BJ (cell line): ENCODE measurements at regions not wholly inside any gene's neighbourhood (a gene's known extent, or its start where the extent isn't known, plus 50 kb on each side); places are given as distances from the start of the nearest gene placed in this dataset.

Experiments used
- CTCF ChIA-PET: fragments of 350-600 bp; formaldehyde crosslinking; extraction: SDS; loops from one replicate; lab custom pipeline; 2021; ENCODE audit warnings: antibody characterized with exemption, inconsistent platforms; lab: Yijun Ruan, JAX
- POLR2A ChIA-PET: fragments of 300-600 bp; sonication (Branson Sonifier 250); formaldehyde crosslinking; extraction: SDS; loops from one replicate; lab custom pipeline; 2021; ENCODE audit warnings: antibody characterized with exemption; lab: Charles Lee
- DNase-seq: peaks from one replicate; pipeline ENCODE4 v3.0.0-alpha.2; 2011; ENCODE audit warnings: low read depth
- H3K27me3 ChIP-seq: 2 replicates; pipeline ENCODE4 v1.6.0; 2011; ENCODE audit warnings: low read length; ENCODE audit not compliant: control insufficient read depth, insufficient read depth
- H3K36me3 ChIP-seq: 2 replicates; pipeline ENCODE4 v1.5.1; 2011; ENCODE audit warnings: low read length; ENCODE audit not compliant: control insufficient read depth, insufficient read depth
- H3K4me3 ChIP-seq: 2 replicates; pipeline ENCODE4 v1.5.1; 2011; ENCODE audit warnings: low read depth, mild to moderate bottlenecking, control low read depth, low read length
- CTCF ChIP-seq: IDR thresholded peaks from 2 replicates; pipeline ENCODE4 v1.5.1; 2011; ENCODE audit warnings: low read depth, mild to moderate bottlenecking, control low read depth, inconsistent platforms, low read length, moderate library complexity; ENCODE audit not compliant: insufficient read depth

GRCh38 chr2:193876980-193877379 is 1682.2 kb upstream of the TMEFF2 start:
- POLR2A ChIA-PET = no interaction called here
- DNase-seq = no peak
- no peak for TF ChIP-seq CTCF
- Histone ChIP-seq H3K27me3 (no peaks in the 10 kb centered on the region), H3K4me3 (no peak overlapping the region), H3K36me3 (no peaks in the 10 kb centered on the region)
- CTCF ChIA-PET = no interaction called here

- DNase-seq = no peak
- no peak overlapping the region for H3K4me3 ChIP-seq
- H3K27me3 ChIP-seq = no peaks in the 10 kb centered on the region
- H3K36me3 ChIP-seq = no peaks in the 10 kb centered on the region
- no peak for TF ChIP-seq CTCF
- ChIA-PET CTCF (no interaction called here), POLR2A (no interaction called here)
These were observed 1674.8 kb upstream of the TMEFF2 start for GRCh38 chr2:193869564-193869963.

GRCh38 chr2:193868833-193869232 is 1674.1 kb upstream of the TMEFF2 start:
- no peak overlapping the region for H3K4me3 ChIP-seq
- no peaks in the 10 kb centered on the region for H3K36me3 ChIP-seq
- ChIA-PET POLR2A (no interaction called here), CTCF (no interaction called here)
- no peaks in the 10 kb centered on the region for H3K27me3 ChIP-seq
- no peak for TF ChIP-seq CTCF
- DNase-seq = no peak

GRCh38 chr2:193868132-193868531 is 1673.4 kb upstream of the TMEFF2 start:
- TF ChIP-seq CTCF = no peak
- no peak for DNase-seq
- ChIA-PET CTCF (no interaction called here), POLR2A (no interaction called here)
- no peaks in the 10 kb centered on the region for H3K36me3 ChIP-seq
- no peaks in the 10 kb centered on the region for H3K27me3 ChIP-seq
- H3K4me3 ChIP-seq = no peak overlapping the region

- DNase-seq = no peak
- CTCF ChIA-PET = no interaction called here
- no peak for TF ChIP-seq CTCF
These were observed 1672.7 kb upstream of the TMEFF2 start for GRCh38 chr2:193867454-193867853.

More at GRCh38 chr2:193867454-193867853, 1672.7 kb upstream of the TMEFF2 start:
- POLR2A ChIA-PET = no interaction called here
- Histone ChIP-seq H3K4me3 (no peak overlapping the region), H3K27me3 (no peaks in the 10 kb centered on the region), H3K36me3 (no peaks in the 10 kb centered on the region)
